Hepatic stellate cell (primary cell): ENCODE measurements at regions not wholly inside any gene's neighbourhood (a gene's known extent, or its start where the extent isn't known, plus 50 kb on each side); places are given as distances from the start of the nearest gene placed in this dataset.
"Not testable (repeated sequence)": the region's sequence is repeated elsewhere in the genome, so short reads cannot be mapped to it uniquely, and the experiment has no call there.

Experiments used
- DNase-seq: peaks from one replicate; pipeline ENCODE4 v3.0.0; 2011; ENCODE audit warnings: low spot score

GRCh38 chr2:64918220-64918886 lies 70.8 kb upstream of the SLC1A4 start:
- DNase-seq = no peak

DNA sequence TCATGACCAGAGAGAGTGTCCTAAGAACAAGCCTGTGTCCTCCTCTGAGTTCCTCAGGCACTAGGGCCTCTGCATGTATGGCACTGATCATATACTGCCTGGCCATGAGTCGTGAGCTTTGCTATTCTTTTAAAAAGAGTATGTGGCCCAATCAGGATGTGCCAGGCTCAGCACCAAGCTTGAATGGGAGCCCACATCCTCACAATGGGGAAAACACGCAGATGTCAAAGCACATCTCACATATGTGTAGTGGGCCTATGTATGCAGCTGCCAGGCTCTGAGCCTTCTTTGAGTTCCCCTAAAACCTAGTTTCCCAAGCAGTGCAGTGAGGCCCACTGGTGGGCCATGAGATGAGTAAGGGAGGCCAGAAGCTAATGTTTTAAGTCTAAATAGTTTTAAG lies 69.9 kb upstream of the SLC1A4 start:
- no peak for DNase-seq

- no peak for DNase-seq
These were observed 66.5 kb upstream of the SLC1A4 start for GRCh38 chr2:64922482-64923384.

DNA sequence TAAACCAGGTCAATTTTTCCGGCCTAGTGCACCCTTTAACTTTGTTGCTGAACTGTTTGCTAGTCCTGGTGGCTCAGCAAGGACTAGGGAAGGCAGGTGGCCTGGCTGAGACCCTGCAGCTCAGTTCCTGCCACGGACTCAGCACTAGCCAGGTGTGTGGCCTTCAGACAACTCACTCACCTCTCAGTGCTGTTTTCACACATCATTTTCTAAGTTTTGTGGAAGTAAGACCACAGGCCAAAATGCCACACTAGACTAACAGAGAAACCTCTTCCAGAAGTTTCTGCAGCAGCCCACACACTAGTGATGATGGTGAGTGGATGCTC lies 65.9 kb upstream of the SLC1A4 start:
- DNase-seq = no peak

DNA sequence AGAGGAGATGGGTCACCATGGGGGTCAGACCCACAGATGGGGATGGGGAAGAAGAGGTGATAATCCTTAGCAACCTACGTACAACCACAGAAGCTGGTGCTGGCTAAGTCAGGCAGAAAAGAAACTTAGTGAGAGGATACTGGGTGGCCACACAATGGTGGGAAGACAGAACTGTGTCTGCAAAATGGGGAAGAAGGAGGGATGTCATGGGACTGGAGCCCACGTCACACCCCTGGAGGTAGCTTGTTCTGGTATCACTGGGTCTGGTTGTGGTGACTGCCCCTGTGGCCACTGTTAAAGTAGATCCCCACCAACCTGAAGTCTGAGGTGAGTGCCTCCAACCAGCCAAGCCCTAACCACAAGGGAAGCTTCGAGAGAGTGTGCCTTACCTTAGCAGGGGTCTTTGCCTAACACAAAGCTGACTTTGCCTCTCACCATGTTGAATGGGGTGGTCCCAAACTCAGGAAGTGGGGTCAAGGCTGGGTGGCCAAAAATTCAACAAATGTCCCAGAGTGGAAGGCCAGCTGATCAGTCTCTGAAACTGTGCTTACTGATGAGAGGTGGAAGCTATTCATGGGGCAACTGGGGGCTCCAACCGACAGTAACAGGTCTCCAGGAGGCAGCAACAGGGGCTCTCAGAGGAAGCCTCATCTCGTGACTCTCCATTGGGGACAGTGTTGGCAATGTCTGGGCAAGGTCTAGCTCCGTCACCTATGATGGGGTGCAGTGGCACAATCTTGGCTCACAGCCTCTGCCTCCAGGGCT lies 64.8 kb upstream of the SLC1A4 start:
- DNase-seq = no peak

DNA sequence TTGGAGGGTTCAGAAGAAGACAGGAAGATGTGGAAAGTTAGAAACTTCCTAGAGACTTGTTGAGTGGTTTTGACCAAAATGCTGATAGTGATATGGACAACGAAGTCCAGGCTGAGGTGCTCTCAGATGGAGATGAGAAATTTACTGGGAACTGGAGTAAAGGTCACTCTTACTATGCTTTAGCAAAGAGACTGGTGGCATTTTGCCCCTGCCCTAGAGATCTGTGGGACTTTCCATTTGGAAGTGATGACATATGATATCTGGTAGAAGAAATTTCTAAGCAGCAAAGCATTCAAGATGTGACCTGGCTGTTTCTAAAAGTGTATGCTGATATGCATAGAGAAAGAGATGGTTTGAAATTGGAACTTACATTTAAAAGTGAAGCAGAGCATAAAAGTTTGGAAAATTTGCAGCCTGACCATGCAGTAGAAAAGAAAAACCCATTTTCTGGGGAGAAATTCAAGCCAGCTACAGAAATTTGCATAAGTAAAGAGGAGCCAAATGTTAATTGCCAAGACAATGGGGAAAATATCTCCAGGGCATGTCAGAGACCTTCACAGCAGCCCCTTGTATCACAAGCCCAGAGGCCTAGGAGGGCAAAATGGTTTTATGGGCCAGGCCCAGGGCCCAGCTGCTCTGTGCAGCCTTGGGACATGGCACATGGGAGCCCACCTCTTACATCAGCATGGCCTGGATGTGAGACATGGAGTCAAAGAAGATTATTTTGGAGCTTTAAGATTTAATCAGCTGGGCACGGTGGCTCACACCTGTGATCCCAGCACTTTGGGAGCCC lies 63.1 kb upstream of the SLC1A4 start:
- DNase-seq = not testable (repeated sequence)

DNA sequence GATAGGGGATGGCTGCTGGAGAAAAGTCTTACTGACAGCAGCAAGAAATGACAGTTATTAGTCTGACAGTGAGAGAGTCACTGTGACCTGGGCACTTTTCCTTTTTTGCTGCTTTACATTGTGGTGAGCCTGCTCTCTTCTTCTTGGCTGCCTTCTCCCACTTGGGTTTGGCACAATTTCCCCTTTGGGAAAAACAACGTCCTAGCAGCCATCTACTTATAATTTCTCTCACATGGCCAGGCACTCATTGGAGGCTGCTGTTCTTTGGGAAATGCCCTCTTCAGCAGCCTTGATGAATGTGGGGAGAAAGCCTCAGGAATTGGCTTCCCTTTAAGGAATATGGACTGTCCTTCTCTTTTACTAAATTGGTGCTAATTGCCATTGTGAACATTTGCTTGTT lies 60.4 kb upstream of the SLC1A4 start:
- no peak for DNase-seq

DNA sequence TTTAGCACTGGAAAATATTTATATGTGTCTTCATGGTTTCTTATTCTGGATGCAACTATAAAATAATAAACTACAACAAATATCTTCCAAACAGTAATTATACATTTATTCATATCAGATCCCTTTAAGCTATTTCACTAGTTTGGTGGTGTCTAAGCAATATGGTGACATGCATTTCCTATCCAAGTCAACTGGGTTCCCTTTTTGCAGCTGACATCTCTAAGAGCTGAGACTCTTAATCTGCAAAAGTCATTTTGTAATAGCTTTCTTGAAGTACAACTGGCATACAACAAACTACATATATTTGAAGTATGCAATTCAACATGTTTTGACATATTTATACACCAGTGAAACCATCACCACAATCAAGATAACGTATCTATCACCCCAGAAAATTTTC lies 59.9 kb upstream of the SLC1A4 start:
- DNase-seq = no peak

DNA sequence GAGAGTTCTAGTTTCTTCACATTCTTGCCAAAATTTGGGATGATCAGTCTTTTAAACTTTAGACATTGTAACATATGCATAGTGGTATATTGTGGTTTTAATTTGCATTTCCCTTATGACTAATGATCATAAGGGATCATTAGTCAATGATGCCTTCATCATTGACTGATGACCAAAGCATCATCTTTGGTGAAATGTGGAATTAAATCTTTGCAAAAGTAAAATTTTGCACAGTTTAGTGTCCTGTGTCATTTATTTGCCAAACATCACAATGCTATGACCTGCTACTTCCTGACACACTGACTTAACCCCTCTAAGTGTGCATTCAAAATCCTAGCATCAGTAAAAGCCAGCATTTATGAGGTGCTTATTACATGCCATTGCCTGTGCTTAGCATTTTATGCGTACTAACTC lies 58.9 kb upstream of the SLC1A4 start:
- no peak for DNase-seq

DNA sequence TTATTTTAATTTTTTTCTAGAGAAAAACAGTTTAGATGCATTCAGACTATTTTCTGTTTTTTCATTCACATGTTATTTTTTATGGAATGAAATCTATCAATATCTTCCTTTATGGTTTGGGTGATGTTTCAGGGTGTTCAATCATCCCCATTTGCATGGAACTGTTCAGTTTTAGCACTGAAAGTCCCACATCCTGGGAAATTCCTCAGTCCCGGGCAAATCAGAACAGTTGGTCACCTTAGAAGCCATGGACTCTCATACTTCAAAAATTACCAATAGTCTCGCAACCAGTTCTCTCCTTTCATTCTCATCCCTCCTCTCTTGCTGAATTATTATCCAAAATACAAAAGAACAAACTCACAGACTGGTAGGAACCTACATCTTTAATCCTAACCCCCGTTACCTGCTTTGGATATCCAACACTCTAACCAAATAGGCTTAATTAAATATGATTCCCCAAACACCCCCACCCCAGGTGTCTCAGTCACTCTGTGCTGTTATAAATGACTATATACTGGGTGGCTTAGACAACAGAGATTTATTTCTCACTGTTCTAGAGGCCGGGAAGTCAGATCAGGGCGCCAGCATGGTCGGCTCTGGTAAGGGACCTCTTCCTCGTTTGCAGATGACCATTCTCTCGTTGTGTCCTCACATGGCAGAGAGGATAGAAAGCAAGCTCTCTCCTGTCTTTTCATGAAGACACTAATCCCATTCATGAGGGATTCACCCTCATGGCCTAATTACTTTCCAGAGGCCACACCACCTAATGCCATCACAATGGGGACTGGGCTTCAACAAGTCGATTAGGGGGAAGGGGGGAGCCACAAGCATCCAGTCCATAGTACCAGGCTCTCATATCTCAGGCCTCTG lies 57.7 kb upstream of the SLC1A4 start:
- no peak for DNase-seq

- DNase-seq = no peak
These were observed 57.2 kb upstream of the SLC1A4 start for GRCh38 chr2:64932116-64932370.

GRCh38 chr2:64932371-64933216 lies 56.6 kb upstream of the SLC1A4 start:
- no peak for DNase-seq

GRCh38 chr2:64934530-64934929 lies 54.7 kb upstream of the SLC1A4 start:
- DNase-seq = no peak

GRCh38 chr2:64936809-64937208 lies 52.4 kb upstream of the SLC1A4 start:
- no peak for DNase-seq

GRCh38 chr2:64937314-64937686 lies 51.9 kb upstream of the SLC1A4 start:
- DNase-seq = not testable (repeated sequence)

DNA sequence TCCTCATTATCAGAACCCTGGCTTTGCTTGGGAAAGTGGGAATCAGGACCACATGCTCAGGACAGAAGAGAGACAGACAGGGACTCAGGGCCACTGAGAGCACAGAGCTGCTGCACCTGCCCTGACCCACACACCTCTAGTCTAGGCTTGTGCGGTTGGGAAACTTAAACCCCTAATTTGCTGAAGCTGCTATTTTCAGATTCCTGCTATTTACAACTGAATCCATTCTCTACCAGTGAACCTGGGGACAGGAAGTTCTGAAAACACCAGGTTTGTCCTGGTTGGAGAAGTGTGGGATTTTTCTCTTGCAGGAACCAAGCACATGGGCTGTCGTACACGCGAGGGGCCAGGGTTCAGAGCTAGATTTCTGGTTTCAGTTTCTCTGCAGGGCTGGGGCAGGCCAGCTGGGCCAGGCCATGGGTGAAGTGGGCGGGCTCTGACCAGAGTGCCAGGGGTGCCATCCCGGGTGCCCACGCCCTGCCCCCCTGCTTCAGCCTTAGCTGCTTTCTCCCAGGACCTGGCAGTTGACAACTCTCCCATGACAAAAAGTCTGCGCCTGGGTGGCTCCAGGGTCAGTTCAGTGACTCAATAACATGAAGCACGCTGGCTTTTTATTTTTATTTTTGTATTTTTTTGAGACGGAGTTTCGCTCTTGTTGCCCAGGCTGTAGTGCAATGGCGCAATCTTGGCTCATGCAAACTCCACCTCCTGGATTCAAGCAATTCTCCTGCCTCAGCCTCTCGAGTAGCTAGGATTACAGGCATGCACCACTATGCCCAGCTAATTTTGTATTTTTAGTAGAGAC lies 51.3 kb upstream of the SLC1A4 start:
- no peak for DNase-seq

GRCh38 chr2:64938607-64939285 lies 50.5 kb upstream of the SLC1A4 start:
- DNase-seq = no peak

DNA sequence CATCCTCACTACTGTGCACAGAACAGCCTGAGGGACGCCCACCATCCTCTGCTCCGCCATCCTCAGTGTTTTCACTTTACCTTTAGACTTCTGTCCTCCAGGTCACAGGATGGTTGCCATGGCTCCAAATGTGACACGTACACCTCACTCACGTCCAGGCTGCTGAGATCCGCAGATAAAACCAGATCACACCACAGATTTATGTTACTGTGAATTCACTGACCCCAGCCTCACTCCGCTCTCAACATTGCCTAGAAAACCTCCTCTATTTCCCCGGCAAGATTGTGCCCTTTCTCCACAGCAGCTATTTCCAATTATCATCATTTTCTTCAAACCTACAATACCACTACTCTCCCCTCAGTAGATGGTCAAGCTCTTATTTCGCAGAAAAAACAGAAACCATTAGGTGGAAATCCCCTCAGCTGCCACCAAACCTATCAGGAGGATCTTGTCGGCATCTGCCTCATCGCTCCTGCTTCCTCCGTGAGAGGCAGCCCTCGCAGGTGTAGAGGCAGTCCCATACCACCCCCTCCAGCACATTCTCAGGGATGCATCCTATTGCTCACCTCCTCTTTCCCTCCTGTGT lies 49.8 kb upstream of the SLC1A4 start:
- DNase-seq = no peak
